SU-DHL-6 (cell line): ENCODE measurements at regions not wholly inside any gene's neighbourhood (a gene's known extent, or its start where the extent isn't known, plus 50 kb on each side); places are given as distances from the start of the nearest gene placed in this dataset.

Experiments used
- EZH2phosphoT487 ChIP-seq: fragments of 200-600 bp; sonication (generic), shearing (Covaris generic); conservative IDR thresholded peaks from 2 replicates; pipeline ENCODE4 v1.6.1; 2018; ENCODE audit warnings: mild to moderate bottlenecking, antibody characterized with exemption, low read length, moderate library complexity, mixed read lengths
- TF ChIP-seq, protein P1 (sequence below): fragments of 200-600 bp; sonication (generic); IDR thresholded peaks from one replicate; pipeline ENCODE4 v1.5.1; 2017; ENCODE audit warnings: antibody characterized with exemption, mild to moderate bottlenecking, low read length, moderate library complexity; ENCODE audit not compliant: insufficient read depth, poor library complexity, severe bottlenecking

DNA sequence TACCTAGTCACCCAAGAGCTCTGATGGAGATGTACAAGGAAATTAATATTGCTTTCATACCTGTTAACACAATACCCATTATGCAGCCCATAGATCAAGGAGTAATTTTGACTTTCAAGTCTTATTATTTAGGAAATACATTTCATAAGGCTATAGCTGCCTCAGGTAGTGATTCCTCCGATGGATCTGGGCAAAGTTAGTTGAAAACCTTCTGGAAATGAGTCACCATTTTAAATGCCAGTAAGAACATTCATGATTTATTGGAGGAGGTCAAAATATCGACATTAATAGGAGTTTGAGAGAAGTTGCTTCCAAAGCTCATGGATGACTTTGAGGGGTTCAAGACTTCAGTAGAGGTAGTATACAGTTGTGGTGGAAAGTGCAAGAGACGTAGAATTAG, 931.4 kb upstream of the ACVR2A start:
- TF ChIP-seq, protein P1, sequence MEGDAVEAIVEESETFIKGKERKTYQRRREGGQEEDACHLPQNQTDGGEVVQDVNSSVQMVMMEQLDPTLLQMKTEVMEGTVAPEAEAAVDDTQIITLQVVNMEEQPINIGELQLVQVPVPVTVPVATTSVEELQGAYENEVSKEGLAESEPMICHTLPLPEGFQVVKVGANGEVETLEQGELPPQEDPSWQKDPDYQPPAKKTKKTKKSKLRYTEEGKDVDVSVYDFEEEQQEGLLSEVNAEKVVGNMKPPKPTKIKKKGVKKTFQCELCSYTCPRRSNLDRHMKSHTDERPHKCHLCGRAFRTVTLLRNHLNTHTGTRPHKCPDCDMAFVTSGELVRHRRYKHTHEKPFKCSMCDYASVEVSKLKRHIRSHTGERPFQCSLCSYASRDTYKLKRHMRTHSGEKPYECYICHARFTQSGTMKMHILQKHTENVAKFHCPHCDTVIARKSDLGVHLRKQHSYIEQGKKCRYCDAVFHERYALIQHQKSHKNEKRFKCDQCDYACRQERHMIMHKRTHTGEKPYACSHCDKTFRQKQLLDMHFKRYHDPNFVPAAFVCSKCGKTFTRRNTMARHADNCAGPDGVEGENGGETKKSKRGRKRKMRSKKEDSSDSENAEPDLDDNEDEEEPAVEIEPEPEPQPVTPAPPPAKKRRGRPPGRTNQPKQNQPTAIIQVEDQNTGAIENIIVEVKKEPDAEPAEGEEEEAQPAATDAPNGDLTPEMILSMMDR: no peak
- TF ChIP-seq EZH2phosphoT487: no peak
